GM12878 (cell line): ENCODE measurements at regions not wholly inside any gene's neighbourhood (a gene's known extent, or its start where the extent isn't known, plus 50 kb on each side); places are given as distances from the start of the nearest gene placed in this dataset.

ENCODE experiments used
- ATAC-seq: fragments of 200-7000 bp; cut with Tn5 transposase; 3 replicates; pipeline ENCODE4 v1.9.1; 2020; ENCODE audit warnings: mild to moderate bottlenecking, moderate library complexity
- BruUV-seq: library from RNA; stranded (reverse); fragments of 400-500 nt; replicated peaks from 2 replicates; lab custom pipeline; 2021; lab: Mats Ljungman, UMichigan
- CTCF ChIA-PET: fragments of 300-600 bp; sonication (Branson Sonifier 250); formaldehyde crosslinking; extraction: SDS; loops from one replicate; lab custom pipeline; 2021; ENCODE audit warnings: inconsistent platforms; lab: Yijun Ruan, JAX
- POLR2A ChIA-PET: fragments of 350-600 bp; formaldehyde crosslinking; extraction: SDS; loops from one replicate; lab custom pipeline; 2021; ENCODE audit warnings: inconsistent platforms; lab: Charles Lee
- RAD21 ChIA-PET: fragments of 300-600 bp; sonication (Branson Sonifier 250); formaldehyde crosslinking; loops from one replicate; lab custom pipeline; 2023; ENCODE audit warnings: antibody characterized with exemption; ENCODE audit not compliant: unreplicated experiment; lab: Charles Lee
- SMC1A ChIA-PET: fragments of 300-600 bp; sonication (Branson Sonifier 250); formaldehyde crosslinking; loops from one replicate; lab custom pipeline; 2023; ENCODE audit not compliant: unreplicated experiment, uncharacterized antibody; lab: Charles Lee
- DNase-seq: peaks from one replicate; pipeline ENCODE4 v3.0.0-alpha.2; 2011; ENCODE audit warnings: low read depth, low spot score
- FAIRE-seq: peaks from 3 replicates; lab custom pipeline; 2011; peaks lifted over from hg19 to GRCh38; lab: Jason Lieb, UNC
- H2AFZ ChIP-seq: 2 replicates; pipeline ENCODE4 v1.6.0; 2011; ENCODE audit warnings: low read depth, low read length, control low read depth; ENCODE audit not compliant: control insufficient read depth
- H3K27ac ChIP-seq: 2 replicates; pipeline ENCODE4 v1.5.1; 2011; ENCODE audit warnings: control low read depth; ENCODE audit not compliant: control insufficient read depth, insufficient read depth
- H3K27me3 ChIP-seq, 2 experiments: replicated peaks in 1 of 2; 2 replicates each; pipeline versions ENCODE4 v1.6.0 to v1.6.1; 2011; ENCODE audit warnings: low read length in 1 of 2; ENCODE audit not compliant: control insufficient read depth in 2 of 2, insufficient read depth in 2 of 2
- H3K36me3 ChIP-seq, 2 experiments: 2 replicates each; pipeline ENCODE4 v1.5.1; 2011; ENCODE audit warnings: low read length in 1 of 2; ENCODE audit not compliant: control insufficient read depth in 2 of 2, insufficient read depth in 2 of 2
- H3K4me1 ChIP-seq: 2 replicates; pipeline ENCODE4 v1.6.1; 2011; ENCODE audit warnings: mild to moderate bottlenecking, low read length, moderate library complexity, mixed read lengths; ENCODE audit not compliant: control insufficient read depth, insufficient read depth
- H3K4me2 ChIP-seq: 2 replicates; pipeline ENCODE4 v1.6.0; 2011; ENCODE audit warnings: control low read depth; ENCODE audit not compliant: control insufficient read depth, insufficient read depth
- H3K4me3 ChIP-seq: fragments of 200-600 bp; sonication (generic); 2 replicates; pipeline ENCODE4 v1.5.1; 2016
- H3K79me2 ChIP-seq: 2 replicates; pipeline ENCODE4 v1.6.0; 2011; ENCODE audit warnings: low read length; ENCODE audit not compliant: control insufficient read depth, insufficient read depth
- H3K9ac ChIP-seq: 2 replicates; pipeline ENCODE4 v1.8.0; 2011; ENCODE audit warnings: low read length, control low read depth, mixed read lengths; ENCODE audit not compliant: control insufficient read depth, insufficient read depth
- H3K9me3 ChIP-seq: replicated peaks from 3 replicates; pipeline ENCODE4 v1.5.1; 2011; ENCODE audit warnings: mild to moderate bottlenecking, low read length; ENCODE audit not compliant: control insufficient read depth, insufficient read depth
- H4K20me1 ChIP-seq: 2 replicates; pipeline ENCODE4 v1.6.0; 2011; ENCODE audit not compliant: control insufficient read depth, insufficient read depth
- E4F1 ChIP-seq: fragments of 450-650 bp; IDR thresholded peaks from 2 replicates; pipeline ENCODE4 v1.6.1; 2018; ENCODE audit warnings: borderline replicate concordance, mild to moderate bottlenecking; ENCODE audit not compliant: partially characterized antibody
- EZH2 ChIP-seq: IDR thresholded peaks from 2 replicates; pipeline ENCODE4 v1.6.1; 2012; ENCODE audit warnings: low read depth, mild to moderate bottlenecking, control low read depth, inconsistent platforms, low read length, borderline replicate concordance; ENCODE audit not compliant: control insufficient read depth
- HCFC1 ChIP-seq: fragments of 150-350 bp; IDR thresholded peaks from 2 replicates; pipeline ENCODE4 v1.6.1; 2014; ENCODE audit warnings: low read length
- KLF5 ChIP-seq: fragments of 450-650 bp; IDR thresholded peaks from 2 replicates; pipeline ENCODE4 v1.6.1; 2014; ENCODE audit warnings: mild to moderate bottlenecking; ENCODE audit not compliant: partially characterized antibody
- MTA2 ChIP-seq: fragments of 450-650 bp; IDR thresholded peaks from 2 replicates; pipeline ENCODE4 v1.6.1; 2016; ENCODE audit warnings: low read depth, mild to moderate bottlenecking, moderate library complexity
- ZNF217 ChIP-seq: fragments of 450-650 bp; IDR thresholded peaks from 2 replicates; pipeline ENCODE4 v1.6.1; 2017; ENCODE audit warnings: antibody characterized with exemption, mild to moderate bottlenecking
- ZZZ3 ChIP-seq: IDR thresholded peaks from 2 replicates; pipeline ENCODE4 v1.6.1; 2011; ENCODE audit warnings: low read depth; ENCODE audit not compliant: control insufficient read depth, insufficient read length
- WGBS: methylation state at CpG from one replicate; pipeline ENCODE4 v1.1.6; 2016; ENCODE audit warnings: low lambda C conversion rate; ENCODE audit not compliant: insufficient replicate concordance, insufficient coverage; ENCODE audit errors: missing lambda C conversion rate; 5-methylcytosine and 5-hydroxymethylcytosine counted together
- in situ Hi-C: fragments of 300-500 bp; cut with MboI; formaldehyde crosslinking; loops from 9 replicates; pipeline ENCODE4 v1.14.3; 2018; ENCODE audit warnings: mixed read lengths
- intact Hi-C: fragments of 100-400 bp; cut with micrococcal nuclease; formaldehyde crosslinking; loops from one replicate; pipeline ENCODE4 v1.14.2; 2022; ENCODE audit not compliant: unreplicated experiment

- ChIA-PET CTCF (no interaction called here), POLR2A (no interaction called here), SMC1A (interaction anchor here (1.6 kb wide), 1 partner anchor 9 kb away, joined by 3 read pairs; no protein-coding TSS in a partner anchor), RAD21 (no interaction called here)
- H4K20me1 ChIP-seq = no peaks in the 10 kb centered on the region
- ATAC-seq = no peak
- H3K4me1 ChIP-seq = no peaks in the 10 kb centered on the region
- H3K4me2 ChIP-seq = no peak overlapping the region
- H3K4me3 ChIP-seq = no peak overlapping the region
- no peak for FAIRE-seq
- TF ChIP-seq ZNF217 = no peak
- no peak for TF ChIP-seq HCFC1
- TF ChIP-seq EZH2 = no peak
- TF ChIP-seq ZZZ3 = no peak
- TF ChIP-seq KLF5 = no peak
- TF ChIP-seq MTA2 = no peak
- no peak for TF ChIP-seq E4F1
- no TSS peak for BruUV-seq
- no peaks in the 10 kb centered on the region for H3K27me3 ChIP-seq
- 76% methylated on average over 2 of the region's 2 CpGs for WGBS
- in situ Hi-C loops = no loop called here
- no peaks in the 10 kb centered on the region for H3K9me3 ChIP-seq
- no peak overlapping the region for H3K9ac ChIP-seq
- no peak overlapping the region for H3K27ac ChIP-seq
- no peaks in the 10 kb centered on the region for H3K79me2 ChIP-seq
- no peaks in the 10 kb centered on the region for H3K36me3 ChIP-seq
- intact Hi-C loops = no loop called here
- DNase-seq = no peak
- no peak overlapping the region for H2AFZ ChIP-seq
Observed at GRCh38 chr1:232878086-232878485, 72.3 kb upstream of the NTPCR start.
